HG03520 (cell line): ENCODE measurements at regions not wholly inside any gene's neighbourhood (a gene's known extent, or its start where the extent isn't known, plus 50 kb on each side); places are given as distances from the start of the nearest gene placed in this dataset.
"Not testable (repeated sequence)": the region's sequence is repeated elsewhere in the genome, so short reads cannot be mapped to it uniquely, and the experiment has no call there.

Experiments
- ATAC-seq: cut with Tn5 transposase; IDR thresholded peaks from one replicate; pipeline ENCODE4 v1.9.1; 2021; ENCODE audit warnings: mild to moderate bottlenecking, moderate library complexity; ENCODE audit not compliant: unreplicated experiment

- no peak for ATAC-seq
Measured at GRCh38 chr13:90713441-90714133, 633.9 kb upstream of the MIR17HG start.

GRCh38 chr13:90715485-90715884 is 632.0 kb upstream of the MIR17HG start:
- no peak for ATAC-seq

- ATAC-seq, result no peak
Measured at GRCh38 chr13:90717451-90717936, 630.0 kb upstream of the MIR17HG start.

GRCh38 chr13:90719461-90719860 is 628.0 kb upstream of the MIR17HG start:
- no peak for ATAC-seq

GRCh38 chr13:90721937-90722336 is 625.5 kb upstream of the MIR17HG start:
- no peak for ATAC-seq

- no peak for ATAC-seq
Measured at GRCh38 chr13:90723381-90723780, 624.1 kb upstream of the MIR17HG start.

- ATAC-seq, result no peak
Measured at GRCh38 chr13:90726375-90726774, 621.1 kb upstream of the MIR17HG start.

- no peak for ATAC-seq
Measured at GRCh38 chr13:90732049-90732448, 615.4 kb upstream of the MIR17HG start.

- not testable (repeated sequence) for ATAC-seq
Measured at GRCh38 chr13:90734497-90734896, 613.0 kb upstream of the MIR17HG start.

GRCh38 chr13:90738881-90739280 is 608.6 kb upstream of the MIR17HG start:
- ATAC-seq, result no peak

- ATAC-seq, result no peak
Measured at GRCh38 chr13:90740099-90740498, 607.4 kb upstream of the MIR17HG start.

- ATAC-seq, result no peak
Measured at GRCh38 chr13:90742381-90742780, 605.1 kb upstream of the MIR17HG start.

GRCh38 chr13:90746230-90746629 is 601.3 kb upstream of the MIR17HG start:
- no peak for ATAC-seq

GRCh38 chr13:90750021-90750420 is 597.5 kb upstream of the MIR17HG start:
- no peak for ATAC-seq

- ATAC-seq, result no peak
Measured at GRCh38 chr13:90751026-90751425, 596.5 kb upstream of the MIR17HG start.

GRCh38 chr13:90752070-90752469 is 595.4 kb upstream of the MIR17HG start:
- no peak for ATAC-seq

- ATAC-seq, result no peak
Measured at GRCh38 chr13:90757127-90757680, 590.3 kb upstream of the MIR17HG start.

- no peak for ATAC-seq
Measured at GRCh38 chr13:90760639-90761038, 586.8 kb upstream of the MIR17HG start.

- no peak for ATAC-seq
Measured at GRCh38 chr13:90763476-90764150, 583.9 kb upstream of the MIR17HG start.

GRCh38 chr13:90766386-90766902 is 581.0 kb upstream of the MIR17HG start:
- ATAC-seq, result no peak

- no peak for ATAC-seq
Measured at GRCh38 chr13:90768116-90768515, 579.4 kb upstream of the MIR17HG start.

GRCh38 chr13:90769387-90769786 is 578.1 kb upstream of the MIR17HG start:
- no peak for ATAC-seq
